DOHH2 (cell line): ENCODE measurements at regions not wholly inside any gene's neighbourhood (a gene's known extent, or its start where the extent isn't known, plus 50 kb on each side); places are given as distances from the start of the nearest gene placed in this dataset.

Experiments used
- H3F3A ChIP-seq: fragments of 200-600 bp; sonication (generic), shearing (Covaris generic); 2 replicates; pipeline ENCODE4 v1.6.0; 2016; ENCODE audit warnings: antibody characterized with exemption, mild to moderate bottlenecking; ENCODE audit not compliant: control insufficient read depth, insufficient read depth
- H3K27ac ChIP-seq: fragments of 200-600 bp; sonication (generic); 2 replicates; pipeline ENCODE4 v1.5.1; 2014; ENCODE audit warnings: low read depth, mild to moderate bottlenecking, low read length, moderate library complexity
- H3K27me3 ChIP-seq: fragments of 200-600 bp; sonication (generic); 2 replicates; pipeline ENCODE4 v1.6.1; 2014; ENCODE audit warnings: mild to moderate bottlenecking, low read length, mixed read lengths; ENCODE audit not compliant: control insufficient read depth
- H3K36me3 ChIP-seq: fragments of 200-600 bp; sonication (generic); 2 replicates; pipeline ENCODE4 v1.6.1; 2014; ENCODE audit warnings: mild to moderate bottlenecking, low read length, moderate library complexity, mixed read lengths; ENCODE audit not compliant: control insufficient read depth
- H3K4me1 ChIP-seq: fragments of 200-600 bp; sonication (generic); 2 replicates; pipeline ENCODE4 v1.6.1; 2014; ENCODE audit warnings: mild to moderate bottlenecking, low read length, mixed read lengths; ENCODE audit not compliant: control insufficient read depth
- H3K4me2 ChIP-seq: fragments of 200-600 bp; sonication (generic); 2 replicates; pipeline ENCODE4 v1.6.0; 2014; ENCODE audit warnings: mild to moderate bottlenecking, low read length, moderate library complexity
- H3K4me3 ChIP-seq: fragments of 200-600 bp; sonication (generic); 2 replicates; pipeline ENCODE4 v1.5.1; 2014; ENCODE audit warnings: mild to moderate bottlenecking, low read length, mixed read lengths
- H3K79me2 ChIP-seq: fragments of 200-600 bp; sonication (generic); 2 replicates; pipeline ENCODE4 v1.6.1; 2014; ENCODE audit warnings: mild to moderate bottlenecking, low read length, mixed read lengths; ENCODE audit not compliant: control insufficient read depth
- H3K9me2 ChIP-seq: fragments of 200-600 bp; sonication (generic); replicated peaks from 2 replicates; pipeline ENCODE4 v1.6.1; 2014; ENCODE audit warnings: mild to moderate bottlenecking, low read length, mixed read lengths; ENCODE audit not compliant: control insufficient read depth
- H3K9me3 ChIP-seq: fragments of 200-600 bp; sonication (generic); 2 replicates; pipeline ENCODE4 v1.6.1; 2014; ENCODE audit warnings: antibody characterized with exemption, low read length, mixed read lengths; ENCODE audit not compliant: control insufficient read depth, insufficient read depth
- H4K20me1 ChIP-seq: fragments of 200-600 bp; sonication (generic); 2 replicates; pipeline ENCODE4 v1.6.0; 2014; ENCODE audit warnings: low read depth, mild to moderate bottlenecking, antibody characterized with exemption, low read length, moderate library complexity; ENCODE audit not compliant: control insufficient read depth, insufficient read depth
- CTCF ChIP-seq: fragments of 200-600 bp; sonication (generic); IDR thresholded peaks from one replicate; pipeline ENCODE4 v1.5.1; 2014; ENCODE audit warnings: antibody characterized with exemption, mild to moderate bottlenecking, low read depth, low read length; ENCODE audit not compliant: poor library complexity, severe bottlenecking
- EZH2phosphoT487 ChIP-seq: fragments of 200-600 bp; sonication (generic); IDR thresholded peaks from 2 replicates; pipeline ENCODE4 v1.6.1; 2017; ENCODE audit warnings: borderline replicate concordance, mild to moderate bottlenecking, antibody characterized with exemption, low read length, moderate library complexity, mixed read lengths

GRCh38 chr18:59049721-59050660 lies 89.7 kb upstream of the SEC11C start:
- Histone ChIP-seq H3K36me3 (no peaks in the 10 kb centered on the region), H3F3A (0 out of 2 replicates have a peak, but pooled peaks cover 7% of the 10 kb centered on the region)

GRCh38 chr18:59050661-59051057 lies 89.0 kb upstream of the SEC11C start:
- H3K36me3 ChIP-seq, result no peaks in the 10 kb centered on the region
- H3K79me2 ChIP-seq, result no peaks in the 10 kb centered on the region
- H3K27ac ChIP-seq, result peak overlapping the region; percentile 49; the same call in 1 of the 2 replicates
- H3K9me2 ChIP-seq, result no peaks in the 10 kb centered on the region
- H3K4me1 ChIP-seq, result peaks cover 26% of the 10 kb centered on the region
- H3K4me2 ChIP-seq, result peak overlapping the region; percentile 55
- H3F3A ChIP-seq, result 0 out of 2 replicates have a peak, but pooled peaks cover 7% of the 10 kb centered on the region
- TF ChIP-seq CTCF, result no peak
- TF ChIP-seq EZH2phosphoT487, result no peak
- no peaks in the 10 kb centered on the region for H3K9me3 ChIP-seq
- no peaks in the 10 kb centered on the region for H4K20me1 ChIP-seq
- H3K4me3 ChIP-seq, result peak overlapping the region; percentile 23
- H3K27me3 ChIP-seq, result no peaks in the 10 kb centered on the region

More at GRCh38 chr18:59049721-59050660, 89.7 kb upstream of the SEC11C start:
- Histone ChIP-seq H3K4me3 (no peak overlapping the region), H3K27me3 (no peaks in the 10 kb centered on the region), H3K4me1 (peaks cover 24% of the 10 kb centered on the region), H4K20me1 (no peaks in the 10 kb centered on the region), H3K4me2 (peak overlapping the region; percentile 55), H3K79me2 (no peaks in the 10 kb centered on the region), H3K27ac (peak overlapping the region; percentile 49; the same call in 1 of the 2 replicates), H3K9me3 (no peaks in the 10 kb centered on the region), H3K9me2 (no peaks in the 10 kb centered on the region)
- TF ChIP-seq EZH2phosphoT487 (no peak), CTCF (no peak)

- Histone ChIP-seq H3K4me2 (no peak overlapping the region), H3K9me3 (no peaks in the 10 kb centered on the region), H4K20me1 (no peaks in the 10 kb centered on the region), H3K4me1 (peaks cover 35% of the 10 kb centered on the region), H3K27me3 (no peaks in the 10 kb centered on the region), H3K36me3 (no peaks in the 10 kb centered on the region), H3F3A (0 out of 2 replicates have a peak, but pooled peaks cover 7% of the 10 kb centered on the region), H3K27ac (no peak overlapping the region), H3K4me3 (no peak overlapping the region), H3K9me2 (no peaks in the 10 kb centered on the region), H3K79me2 (no peaks in the 10 kb centered on the region)
- TF ChIP-seq CTCF (no peak), EZH2phosphoT487 (no peak)
Measured at GRCh38 chr18:59051470-59052165, 88.1 kb upstream of the SEC11C start.
